GM21717 (cell line): ENCODE measurements at regions not wholly inside any gene's neighbourhood (a gene's known extent, or its start where the extent isn't known, plus 50 kb on each side); places are given as distances from the start of the nearest gene placed in this dataset.
"Not testable (repeated sequence)": the region's sequence is repeated elsewhere in the genome, so short reads cannot be mapped to it uniquely, and the experiment has no call there.

Source experiments
- ATAC-seq: cut with Tn5 transposase; IDR thresholded peaks from one replicate; pipeline ENCODE4 v1.9.1; 2021; ENCODE audit warnings: mild to moderate bottlenecking, moderate library complexity; ENCODE audit not compliant: unreplicated experiment

- no peak for ATAC-seq
Observed at GRCh38 chr11:116356451-116356850, 416.3 kb downstream of the BUD13 start.

GRCh38 chr11:116355104-116355503, 417.7 kb downstream of the BUD13 start:
- ATAC-seq: no peak

- no peak for ATAC-seq
Observed at GRCh38 chr11:116353589-116353988, 419.2 kb downstream of the BUD13 start.

- ATAC-seq: no peak
Observed at GRCh38 chr11:116352881-116353280, 419.9 kb downstream of the BUD13 start.

- no peak for ATAC-seq
Observed at GRCh38 chr11:116348226-116348625, 424.6 kb downstream of the BUD13 start.

- ATAC-seq: no peak
Observed at GRCh38 chr11:116345575-116345974, 427.2 kb downstream of the BUD13 start.

- ATAC-seq: no peak
Observed at GRCh38 chr11:116344601-116345000, 428.2 kb downstream of the BUD13 start.

- ATAC-seq: no peak
Observed at GRCh38 chr11:116343270-116343669, 429.5 kb downstream of the BUD13 start.

- no peak for ATAC-seq
Observed at GRCh38 chr11:116342148-116342547, 430.6 kb downstream of the BUD13 start.

- no peak for ATAC-seq
Observed at GRCh38 chr11:116339306-116340098, 433.3 kb downstream of the BUD13 start.

GRCh38 chr11:116338500-116338899, 434.3 kb downstream of the BUD13 start:
- not testable (repeated sequence) for ATAC-seq

GRCh38 chr11:116336540-116336939, 436.2 kb downstream of the BUD13 start:
- ATAC-seq: no peak

GRCh38 chr11:116335891-116336290, 436.9 kb downstream of the BUD13 start:
- ATAC-seq: no peak

GRCh38 chr11:116335078-116335477, 437.7 kb downstream of the BUD13 start:
- ATAC-seq: no peak

- no peak for ATAC-seq
Observed at GRCh38 chr11:116334596-116334995, 438.2 kb downstream of the BUD13 start.

GRCh38 chr11:116333001-116333535, 439.7 kb downstream of the BUD13 start:
- no peak for ATAC-seq

- ATAC-seq: no peak
Observed at GRCh38 chr11:116332391-116332790, 440.4 kb downstream of the BUD13 start.

- no peak for ATAC-seq
Observed at GRCh38 chr11:116331381-116331780, 441.4 kb downstream of the BUD13 start.

- no peak for ATAC-seq
Observed at GRCh38 chr11:116330439-116331185, 442.2 kb downstream of the BUD13 start.

GRCh38 chr11:116329354-116330090, 443.3 kb downstream of the BUD13 start:
- ATAC-seq: no peak

- ATAC-seq: no peak
Observed at GRCh38 chr11:116328851-116329250, 443.9 kb downstream of the BUD13 start.
